Esophagus mucosa (tissue), 1 donor: ENCODE measurements at regions not wholly inside any gene's neighbourhood (a gene's known extent, or its start where the extent isn't known, plus 50 kb on each side); places are given as distances from the start of the nearest gene placed in this dataset.
"Not testable (repeated sequence)": the region's sequence is repeated elsewhere in the genome, so short reads cannot be mapped to it uniquely, and the experiment has no call there.

ENCODE experiments used
- ATAC-seq: fragments of 200-7000 bp; cut with Tn5 transposase; one replicate; pipeline ENCODE4 v1.9.1; 2020
- donor health status: DM: yes; HTN: yes; CAD: no.

GRCh38 chr2:195299600-195299999 is 357.4 kb upstream of the SLC39A10 start:
- ATAC-seq: no peak

- ATAC-seq: no peak
Measured at GRCh38 chr2:195296490-195296889, 360.5 kb upstream of the SLC39A10 start.

GRCh38 chr2:195289081-195289480 is 367.9 kb upstream of the SLC39A10 start:
- ATAC-seq: no peak

- no peak for ATAC-seq
Measured at GRCh38 chr2:195279840-195280427, 377.1 kb upstream of the SLC39A10 start.

GRCh38 chr2:195270466-195271039 is 386.5 kb upstream of the SLC39A10 start:
- ATAC-seq: no peak

- no peak for ATAC-seq
Measured at GRCh38 chr2:195269220-195269619, 387.8 kb upstream of the SLC39A10 start.

GRCh38 chr2:195257979-195258378 is 399.0 kb upstream of the SLC39A10 start:
- no peak for ATAC-seq

- ATAC-seq: no peak
Measured at GRCh38 chr2:195252018-195252417, 405.0 kb upstream of the SLC39A10 start.

GRCh38 chr2:195251214-195251613 is 405.8 kb upstream of the SLC39A10 start:
- ATAC-seq: no peak

- no peak for ATAC-seq
Measured at GRCh38 chr2:195238826-195239225, 418.2 kb upstream of the SLC39A10 start.

- ATAC-seq: no peak
Measured at GRCh38 chr2:195238379-195238778, 418.6 kb upstream of the SLC39A10 start.

- ATAC-seq: not testable (repeated sequence)
Measured at GRCh38 chr2:195228547-195228946, 428.5 kb upstream of the SLC39A10 start.

- ATAC-seq: no peak
Measured at GRCh38 chr2:195214072-195214471, 443.0 kb upstream of the SLC39A10 start.

GRCh38 chr2:195212586-195212985 is 444.4 kb upstream of the SLC39A10 start:
- no peak for ATAC-seq

- no peak for ATAC-seq
Measured at GRCh38 chr2:195202163-195202845, 454.7 kb upstream of the SLC39A10 start.

- no peak for ATAC-seq
Measured at GRCh38 chr2:195199864-195200263, 457.2 kb upstream of the SLC39A10 start.

- ATAC-seq: no peak
Measured at GRCh38 chr2:195181059-195181705, 475.8 kb upstream of the SLC39A10 start.

GRCh38 chr2:195168369-195168768 is 488.7 kb upstream of the SLC39A10 start:
- no peak for ATAC-seq

GRCh38 chr2:195164930-195165329 is 492.1 kb upstream of the SLC39A10 start:
- ATAC-seq: no peak

GRCh38 chr2:195162918-195163317 is 494.1 kb upstream of the SLC39A10 start:
- ATAC-seq: no peak

- no peak for ATAC-seq
Measured at GRCh38 chr2:195162194-195162593, 494.8 kb upstream of the SLC39A10 start.

- no peak for ATAC-seq
Measured at GRCh38 chr2:195160963-195161362, 496.1 kb upstream of the SLC39A10 start.

- no peak for ATAC-seq
Measured at GRCh38 chr2:195151711-195152110, 505.3 kb upstream of the SLC39A10 start.

GRCh38 chr2:195150819-195151218 is 506.2 kb upstream of the SLC39A10 start:
- no peak for ATAC-seq
